SK-N-DZ (cell line): ENCODE measurements at regions not wholly inside any gene's neighbourhood (a gene's known extent, or its start where the extent isn't known, plus 50 kb on each side); places are given as distances from the start of the nearest gene placed in this dataset.
"Not testable (repeated sequence)": the region's sequence is repeated elsewhere in the genome, so short reads cannot be mapped to it uniquely, and the experiment has no call there.

Experiments
- DNase-seq: peaks from one replicate; pipeline ENCODE4 v3.0.0-alpha.2; 2015; ENCODE audit warnings: low spot score

DNA sequence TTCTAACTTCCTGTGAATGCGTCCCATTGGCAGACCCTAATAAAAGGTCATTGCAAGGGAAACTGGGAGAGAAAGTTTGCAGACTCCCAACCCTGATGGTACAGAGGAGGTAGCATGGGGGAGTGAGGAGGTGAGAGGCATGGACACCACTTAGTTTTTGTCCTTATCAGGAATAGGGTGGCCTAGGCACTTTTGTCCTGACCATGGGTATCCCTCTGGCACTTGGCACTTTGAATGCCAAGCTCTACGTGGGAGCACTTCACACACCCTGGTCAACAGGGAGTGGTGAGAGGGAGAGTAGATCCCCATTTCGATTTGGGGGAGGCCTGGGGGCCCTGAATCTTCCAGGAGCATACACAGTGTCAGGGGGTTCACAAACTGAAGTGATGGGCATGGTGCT is 75.6 kb upstream of the SH3PXD2B start:
- DNase-seq: no peak

DNA sequence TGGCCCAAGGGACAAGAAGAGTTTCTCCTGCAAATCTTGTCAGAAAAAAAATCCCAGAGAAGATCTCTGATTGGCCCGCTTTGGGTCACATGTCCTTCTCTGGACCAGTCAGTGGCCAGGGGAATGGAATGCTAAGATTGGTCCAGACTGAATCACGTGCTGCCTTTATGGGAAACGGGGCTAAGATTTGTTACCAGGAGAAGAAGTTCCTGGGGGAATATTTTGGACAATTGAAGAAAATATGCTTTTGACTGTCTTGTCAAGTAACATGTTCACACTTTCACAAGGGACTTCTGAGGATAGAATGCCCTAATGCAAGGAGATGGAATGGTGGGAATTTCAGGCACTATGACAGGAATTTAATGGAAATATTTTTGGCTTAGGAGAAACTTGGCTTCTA is 74.1 kb upstream of the SH3PXD2B start:
- no peak for DNase-seq

DNA sequence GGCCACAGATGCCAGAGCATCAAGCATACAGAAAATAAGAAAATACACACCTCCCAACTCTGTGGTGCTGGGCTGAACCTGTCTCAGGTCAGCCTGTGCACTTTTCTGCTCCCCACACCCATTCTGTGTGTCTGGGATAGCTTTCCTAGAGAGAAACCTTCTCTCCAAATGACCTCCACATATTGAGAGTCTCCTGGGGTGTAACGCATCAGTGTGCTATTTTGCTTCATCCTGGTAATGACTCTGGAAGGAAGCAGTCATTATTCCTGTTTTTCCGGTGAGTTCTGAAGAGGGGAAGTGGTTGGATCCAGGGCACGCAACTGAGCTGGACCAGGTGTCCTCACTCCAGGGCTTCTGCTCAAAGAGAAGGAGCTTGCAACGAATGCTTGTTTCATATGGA is 73.2 kb upstream of the SH3PXD2B start:
- DNase-seq: no peak

DNA sequence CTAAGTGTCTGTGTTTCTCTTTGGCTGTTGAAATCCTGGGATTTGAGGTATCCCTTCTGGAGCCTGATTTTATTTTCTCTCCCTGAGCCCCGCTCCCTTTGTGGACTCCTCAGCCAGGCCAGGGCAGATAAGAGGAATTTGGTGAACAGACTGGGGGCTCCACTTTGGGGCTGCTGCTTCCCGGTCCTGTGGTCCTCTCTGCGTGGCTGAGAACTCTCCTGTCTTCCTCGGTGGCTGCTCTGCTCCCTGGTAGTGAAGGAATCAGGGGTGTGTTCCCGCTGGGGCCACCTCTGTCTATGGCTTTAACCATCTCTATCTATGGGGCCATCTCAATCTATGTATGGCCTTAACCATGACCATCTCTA is 71.7 kb upstream of the SH3PXD2B start:
- DNase-seq: no peak

DNA sequence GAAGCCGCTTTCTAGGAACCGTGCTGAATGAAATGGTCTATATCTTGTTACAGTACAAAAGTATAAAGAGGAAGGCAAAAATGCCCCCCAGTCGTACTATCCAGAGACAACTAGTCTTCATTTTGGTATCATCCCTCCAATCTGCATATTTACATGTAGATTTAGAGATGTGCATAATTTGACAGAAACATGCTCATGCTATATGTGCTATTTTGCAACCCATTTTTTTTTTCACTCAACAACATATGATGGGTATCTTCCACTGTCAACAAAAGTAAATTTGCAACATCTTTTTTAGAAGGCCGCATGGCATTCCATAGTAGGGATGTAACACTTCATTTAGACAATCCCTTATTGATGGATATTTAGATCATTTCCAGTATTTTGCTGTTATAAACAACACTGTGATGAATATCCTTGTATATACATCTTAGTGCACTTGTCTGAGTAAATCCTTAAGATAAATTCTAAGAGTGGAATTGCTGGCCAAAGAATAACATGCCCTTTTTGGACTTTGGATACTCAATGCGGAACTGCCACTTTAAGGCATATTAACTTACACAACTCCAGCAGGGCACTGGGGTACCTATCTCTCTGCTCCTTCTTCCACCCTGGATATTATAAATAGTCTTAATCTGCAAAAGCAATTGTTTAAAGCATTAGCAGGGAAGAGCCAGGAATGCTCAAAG is 71.1 kb upstream of the SH3PXD2B start:
- no peak for DNase-seq

DNA sequence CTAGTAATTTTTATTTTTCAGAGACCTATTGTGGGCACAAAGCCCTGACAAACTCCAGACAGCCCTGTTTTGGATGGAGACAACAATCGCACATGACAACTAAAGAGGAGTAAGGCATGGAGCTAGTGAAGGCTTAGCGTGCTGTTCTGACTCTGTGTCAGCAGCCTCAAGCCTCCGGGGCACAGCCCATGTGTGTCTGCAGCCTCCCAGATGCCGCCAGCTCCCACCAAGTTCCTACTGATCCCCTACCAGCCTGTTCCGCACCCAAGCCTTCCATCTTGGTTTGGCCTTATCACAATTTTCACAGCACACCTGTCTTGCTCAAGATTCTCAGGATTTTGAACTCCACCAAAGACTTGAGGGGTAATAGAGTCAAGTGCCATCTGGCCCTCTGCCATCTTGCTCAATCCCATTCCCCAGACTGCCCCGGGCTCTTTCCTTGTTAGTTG is 70.3 kb upstream of the SH3PXD2B start:
- DNase-seq: no peak

DNA sequence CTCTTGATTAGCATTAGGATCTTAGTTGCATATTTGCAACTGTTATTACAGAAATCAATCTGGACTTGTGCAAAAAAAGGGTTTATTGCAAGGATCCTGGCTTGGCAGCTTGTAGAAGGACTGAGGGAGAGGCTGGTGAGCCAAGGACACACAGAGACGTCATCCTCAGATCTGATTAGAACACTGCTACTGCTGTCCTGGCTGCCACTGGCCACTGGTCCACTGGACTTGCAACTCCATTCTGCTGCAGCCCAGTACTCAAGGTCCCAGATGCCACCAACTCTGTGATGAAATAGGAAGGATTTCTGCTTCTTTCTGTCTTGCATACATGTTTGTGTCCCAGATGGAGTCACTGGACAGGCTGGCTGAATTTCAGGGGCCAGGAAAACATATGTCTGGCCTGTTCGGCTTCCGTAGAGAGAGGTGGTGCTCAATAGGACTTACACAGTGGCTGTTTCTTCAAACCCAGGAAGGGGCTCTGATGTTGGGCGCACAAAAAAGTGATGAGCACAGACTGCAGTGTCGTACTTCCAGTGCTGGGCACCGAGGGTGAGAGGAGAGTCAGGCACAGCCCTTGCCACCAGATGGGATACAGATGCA is 68.9 kb upstream of the SH3PXD2B start:
- no peak for DNase-seq

DNA sequence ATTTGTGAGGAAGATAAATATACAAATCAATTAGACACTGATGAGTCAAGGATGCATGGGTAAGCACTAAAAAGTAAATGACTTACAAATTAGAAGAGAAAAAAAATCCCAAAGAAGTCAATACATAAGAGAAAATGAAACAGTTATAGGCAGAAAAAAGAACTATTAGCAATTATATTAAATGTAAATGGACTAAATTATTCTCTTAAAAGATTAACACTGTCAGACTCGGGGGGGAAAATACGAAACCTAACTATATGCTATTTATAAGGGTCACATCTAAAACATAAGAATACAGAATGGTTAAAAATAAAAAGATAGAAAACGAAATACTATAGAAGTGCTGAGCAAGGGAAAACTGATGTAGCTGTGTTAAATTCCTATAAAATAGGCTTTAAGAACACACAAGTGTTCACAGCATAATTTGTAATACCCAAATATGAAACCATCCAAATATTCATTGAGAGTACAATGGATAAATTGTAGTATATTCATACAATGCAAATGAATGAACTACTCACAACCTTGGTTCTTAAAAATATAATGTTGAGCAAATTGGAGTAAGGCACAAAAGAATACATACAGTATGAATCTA is 67.1 kb upstream of the SH3PXD2B start:
- no peak for DNase-seq

DNA sequence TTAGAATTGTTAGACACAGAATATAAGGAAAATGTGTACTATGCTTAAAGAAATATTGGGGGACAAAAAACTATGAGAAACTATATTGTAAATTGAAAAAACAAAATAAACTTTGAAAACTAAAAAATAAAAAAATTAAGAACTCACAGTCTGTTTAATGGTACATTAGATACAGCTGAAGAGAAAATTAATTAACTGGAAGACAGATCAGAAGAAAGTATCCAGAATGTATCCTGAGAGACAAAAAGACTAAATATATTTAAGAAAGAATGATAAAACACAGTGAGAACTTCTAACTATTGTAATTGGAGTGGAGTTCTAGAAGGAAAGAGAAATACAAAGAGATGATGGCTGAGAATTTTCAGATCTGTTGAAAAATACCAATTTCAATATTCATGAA is 57.6 kb upstream of the SH3PXD2B start:
- DNase-seq: no peak

DNA sequence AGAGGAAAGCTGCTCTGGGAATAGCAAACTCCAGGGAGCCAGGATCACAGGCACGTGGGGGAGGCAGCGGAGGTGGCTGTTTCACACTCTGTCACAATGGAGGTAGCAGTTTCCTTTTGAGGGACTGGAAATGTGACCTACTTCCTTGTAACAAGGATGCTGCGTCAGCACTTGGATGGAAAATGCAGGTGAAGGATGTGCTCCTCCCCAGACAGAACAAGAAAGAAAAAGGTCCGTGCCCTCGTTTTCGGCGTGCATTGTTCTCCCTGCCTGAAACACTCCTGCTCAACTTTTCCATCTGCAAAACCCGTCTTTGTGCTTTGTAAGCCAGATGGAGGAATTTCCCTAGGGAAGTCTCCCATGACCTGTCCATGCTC is 55.1 kb upstream of the SH3PXD2B start:
- DNase-seq: no peak

DNA sequence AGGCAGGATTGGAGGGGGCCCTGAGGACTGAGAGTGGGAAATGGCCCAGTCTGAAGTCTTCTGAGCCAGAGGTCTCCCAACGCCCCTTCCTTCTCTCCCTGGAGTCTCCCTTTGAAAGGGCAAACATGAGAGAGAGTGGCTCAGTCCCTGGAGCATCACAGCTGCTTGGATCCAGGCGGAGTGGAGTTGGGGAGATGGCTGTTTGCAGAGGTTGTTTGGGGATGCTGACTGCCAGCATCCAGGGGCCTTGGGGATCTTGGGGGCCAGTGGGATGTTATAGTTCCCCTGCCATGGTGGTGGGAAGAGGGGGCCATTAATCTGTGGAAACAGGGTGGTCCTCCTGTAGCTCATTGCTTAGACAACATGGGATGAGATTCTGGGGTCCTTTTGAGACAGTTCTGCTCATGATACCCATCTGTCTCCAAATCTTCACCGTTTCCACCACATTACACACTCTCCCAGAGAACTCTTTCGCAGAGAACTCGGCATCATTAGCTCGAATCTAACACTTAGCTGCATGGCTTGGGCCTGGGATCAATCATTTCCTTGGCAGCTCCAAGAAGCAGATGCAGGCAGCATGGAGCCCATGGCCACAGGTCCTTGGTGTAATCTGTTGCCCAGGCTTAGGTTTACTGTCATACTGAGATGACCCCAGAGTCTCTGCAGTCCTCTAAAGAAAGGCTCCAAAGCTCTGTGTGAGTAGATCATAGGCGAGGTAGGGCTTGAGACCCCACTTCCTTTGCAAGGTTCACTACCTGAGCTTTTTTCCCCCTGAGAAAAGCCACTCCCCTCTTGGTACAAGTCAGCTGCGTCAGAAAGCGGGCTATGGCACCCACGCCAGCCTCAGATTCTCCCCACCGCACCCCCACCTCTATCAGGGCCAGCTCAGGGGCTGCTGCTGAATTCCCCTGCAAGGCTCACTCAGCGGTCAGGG is 54.4 kb upstream of the SH3PXD2B start:
- no peak for DNase-seq

DNA sequence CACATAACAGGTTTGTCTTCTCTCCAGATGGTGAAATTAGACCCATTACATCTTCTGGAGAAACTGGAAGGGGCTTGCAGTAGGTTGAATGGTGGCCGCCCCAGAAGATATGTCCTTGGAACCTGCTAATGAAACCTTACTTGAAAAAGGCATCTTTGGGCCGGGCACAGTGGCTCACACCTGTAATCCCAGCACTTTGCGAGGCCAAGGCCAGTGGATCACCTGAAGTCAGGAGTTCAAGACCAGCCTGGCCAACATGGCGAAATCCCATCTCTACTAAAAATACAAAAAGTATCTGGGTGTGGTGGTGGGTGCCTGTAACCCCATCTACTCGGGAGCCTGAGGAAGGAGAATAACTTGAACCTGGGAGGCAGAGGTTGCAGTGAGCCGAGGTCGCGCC is 53.2 kb upstream of the SH3PXD2B start:
- not testable (repeated sequence) for DNase-seq

DNA sequence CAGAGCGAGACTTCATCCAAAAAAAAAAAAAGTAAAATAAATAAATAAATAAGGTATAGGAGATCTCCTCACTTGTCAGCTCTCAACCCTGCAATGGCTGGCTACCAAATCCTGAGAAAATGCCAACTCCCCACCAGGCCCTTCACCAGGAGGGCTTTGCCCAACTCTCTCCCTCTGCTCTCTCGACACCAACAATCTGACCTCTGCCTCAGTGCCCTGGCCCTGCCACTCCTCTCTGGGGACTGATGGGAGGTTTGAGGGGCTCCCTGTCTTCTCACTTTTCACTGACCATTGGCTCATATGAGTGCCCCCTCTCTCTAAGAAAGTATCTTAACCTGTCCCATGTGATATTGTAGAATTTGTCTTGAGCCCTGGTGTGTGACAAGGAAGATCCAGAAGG is 52.6 kb upstream of the SH3PXD2B start:
- DNase-seq: no peak

DNA sequence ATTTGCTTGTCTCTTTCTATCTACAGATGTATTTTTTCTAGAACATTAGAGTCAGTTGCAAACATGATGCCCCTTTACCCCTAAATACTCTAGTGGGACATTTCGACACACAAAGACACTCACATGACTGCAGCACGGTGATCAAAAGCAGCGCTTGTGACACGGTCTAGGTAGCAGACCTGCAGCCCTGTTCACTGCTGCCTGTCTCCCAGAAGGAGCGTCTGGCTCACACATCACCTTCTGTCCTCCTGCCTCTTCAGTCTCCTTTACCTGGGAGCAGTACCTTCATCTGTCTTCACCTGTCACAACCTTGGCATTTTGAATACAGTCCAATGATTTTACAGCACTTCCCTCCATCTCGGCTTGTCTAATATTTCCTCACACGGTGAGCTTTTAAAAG is 51.9 kb upstream of the SH3PXD2B start:
- DNase-seq: no peak

DNA sequence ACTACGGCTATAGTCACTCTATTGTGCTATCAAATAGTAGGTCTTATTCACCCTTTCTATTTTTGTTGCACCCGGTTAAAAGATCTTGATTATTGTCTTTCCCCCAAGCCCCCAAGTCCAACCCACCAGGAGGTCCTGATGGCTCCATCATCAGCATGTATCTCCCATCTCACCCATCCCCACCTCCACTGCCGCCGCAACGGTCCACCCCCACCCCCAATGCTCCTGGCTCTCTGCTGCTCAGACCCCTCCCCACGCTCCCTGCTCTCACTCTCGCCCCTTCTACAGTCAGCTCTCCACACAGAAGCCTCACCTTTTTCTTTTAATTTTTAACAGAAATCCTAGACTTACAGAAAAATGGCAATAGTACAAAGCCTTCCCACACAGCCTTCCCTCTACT is 51.5 kb upstream of the SH3PXD2B start:
- no peak for DNase-seq

DNA sequence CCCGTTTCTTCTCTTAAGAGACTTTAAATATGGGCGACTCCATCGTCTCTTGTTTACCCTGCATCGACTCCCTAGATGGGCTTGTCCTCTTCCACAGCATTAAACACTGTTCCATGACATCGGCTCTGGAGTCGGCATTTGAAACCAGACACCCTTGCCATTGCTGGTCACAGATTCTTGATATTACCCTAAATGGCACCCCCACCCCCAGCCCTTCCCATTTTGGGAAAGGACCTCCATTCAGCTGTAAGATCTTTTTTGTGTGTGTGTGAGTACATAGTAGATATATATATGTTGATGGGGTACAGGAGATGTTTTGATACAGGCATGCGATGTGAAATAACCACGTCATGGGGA is 51.1 kb upstream of the SH3PXD2B start:
- DNase-seq: no peak

DNA sequence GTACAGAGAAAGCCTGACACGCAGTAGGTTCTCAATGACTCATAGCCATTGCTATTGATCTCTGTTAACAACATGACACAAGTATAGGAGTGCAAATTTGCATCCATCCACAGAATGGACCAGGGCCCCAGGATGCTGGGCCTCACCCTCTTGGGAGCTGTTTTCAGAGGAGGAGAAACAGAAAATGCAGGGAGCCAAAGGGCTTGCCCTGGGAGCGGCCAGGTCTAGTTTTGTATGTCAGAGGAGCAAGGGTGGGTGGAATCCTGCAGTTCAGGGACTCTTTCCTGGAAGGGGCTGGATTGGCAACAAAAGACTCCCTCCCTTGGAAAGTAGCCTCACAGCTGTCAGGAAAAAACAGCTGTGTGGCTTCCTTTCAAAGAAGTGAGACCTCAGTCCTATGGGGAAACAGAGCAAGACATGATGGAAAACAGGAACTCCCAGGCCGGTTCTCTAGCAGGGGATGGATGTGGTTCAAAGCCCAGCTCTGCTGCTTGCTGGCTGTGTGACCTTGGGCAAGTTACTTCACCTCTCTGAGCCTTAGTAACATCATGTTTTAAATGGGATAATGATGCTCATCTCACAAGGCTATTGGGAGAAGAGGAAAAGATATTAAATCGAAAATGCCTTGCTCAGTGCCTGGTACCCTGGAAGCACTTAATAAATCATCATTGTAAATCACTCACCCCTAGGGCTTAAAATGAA is 50.5 kb upstream of the SH3PXD2B start:
- DNase-seq: no peak

DNA sequence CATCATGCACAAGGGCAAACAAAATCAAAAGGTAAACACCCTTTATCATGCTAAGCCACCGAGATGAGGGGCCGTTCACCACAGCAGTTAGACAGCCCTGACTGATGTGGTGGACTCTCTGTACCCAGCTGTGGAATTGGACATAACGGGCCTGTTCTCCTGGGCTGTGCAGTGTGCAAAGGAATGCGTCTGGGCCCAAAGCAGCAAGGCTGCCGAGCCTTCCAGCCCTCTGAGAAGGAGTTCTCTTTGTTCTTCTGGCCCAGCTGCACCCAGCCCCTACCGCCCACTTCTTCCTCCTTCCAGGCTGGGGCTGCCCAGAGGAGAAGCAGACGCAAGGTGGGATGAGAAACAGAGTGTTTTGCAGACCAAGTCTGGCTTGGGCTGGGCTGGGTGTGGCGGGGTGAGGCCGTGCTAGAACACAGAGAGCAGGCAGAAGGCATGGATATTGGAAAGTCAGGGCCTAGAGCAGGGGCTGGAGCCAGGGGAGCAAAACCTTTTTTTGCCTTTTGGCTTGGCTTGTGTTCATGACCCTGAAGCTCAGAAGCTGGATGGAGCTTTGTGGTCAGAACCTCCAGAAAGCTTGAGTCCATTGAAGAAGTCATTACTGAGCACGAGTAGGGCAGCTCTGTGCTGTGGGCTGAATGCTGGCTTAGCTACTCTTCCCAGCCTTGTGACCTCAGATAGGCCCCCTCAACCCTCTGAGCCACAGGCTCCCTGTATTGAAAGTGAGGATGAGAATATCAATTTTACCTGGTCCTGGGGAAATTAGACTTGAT is 49.8 kb upstream of the SH3PXD2B start:
- no peak for DNase-seq
